GM19238 (cell line): ENCODE measurements at regions not wholly inside any gene's neighbourhood (a gene's known extent, or its start where the extent isn't known, plus 50 kb on each side); places are given as distances from the start of the nearest gene placed in this dataset.

Experiments
- DNase-seq: peaks from one replicate; pipeline ENCODE4 v3.0.0; 2011; ENCODE audit warnings: low spot score; ENCODE audit not compliant: insufficient read length

GRCh38 chr15:75131269-75131643, 70.4 kb upstream of the C15orf39 start:
- no peak for DNase-seq

GRCh38 chr15:75134748-75135147, 66.9 kb upstream of the C15orf39 start:
- DNase-seq = no peak

GRCh38 chr15:75136118-75136517, 65.6 kb upstream of the C15orf39 start:
- no peak for DNase-seq

GRCh38 chr15:75136758-75137157, 64.9 kb upstream of the C15orf39 start:
- no peak for DNase-seq

- no peak for DNase-seq
These were observed 63.4 kb upstream of the C15orf39 start for GRCh38 chr15:75138016-75138999.

GRCh38 chr15:75140080-75140879, 61.4 kb upstream of the C15orf39 start:
- DNase-seq = no peak

- DNase-seq = no peak
These were observed 59.2 kb upstream of the C15orf39 start for GRCh38 chr15:75142499-75142898.

GRCh38 chr15:75143738-75144334, 57.8 kb upstream of the C15orf39 start:
- no peak for DNase-seq

- DNase-seq = no peak
These were observed 56.4 kb upstream of the C15orf39 start for GRCh38 chr15:75145027-75145841.

- no peak for DNase-seq
These were observed 53.4 kb upstream of the C15orf39 start for GRCh38 chr15:75148280-75148679.

- no peak for DNase-seq
These were observed 51.6 kb upstream of the C15orf39 start for GRCh38 chr15:75149867-75150709.

GRCh38 chr15:75151214-75152128, 50.2 kb upstream of the C15orf39 start:
- no peak for DNase-seq
